Caco-2 (cell line): ENCODE measurements at regions not wholly inside any gene's neighbourhood (a gene's known extent, or its start where the extent isn't known, plus 50 kb on each side); places are given as distances from the start of the nearest gene placed in this dataset.

Experiments
- BruUV-seq: library from RNA; stranded (reverse); fragments of 400-500 nt; replicated peaks from 2 replicates; lab custom pipeline; 2021; lab: Mats Ljungman, UMichigan
- CTCF ChIA-PET: fragments of 300-600 bp; sonication (Branson Sonifier 250); formaldehyde crosslinking; loops from one replicate; lab custom pipeline; 2022; ENCODE audit warnings: antibody characterized with exemption; lab: Charles Lee
- POLR2A ChIA-PET: fragments of 300-600 bp; sonication (Branson Sonifier 250); formaldehyde crosslinking; loops from one replicate; lab custom pipeline; 2022; ENCODE audit warnings: antibody characterized with exemption; lab: Charles Lee
- DNase-seq, 2 experiments: peaks; one replicate each; pipeline versions ENCODE4 v3.0.0 to v3.0.0-alpha.2; 2020 to 2022
- H3K27me3 ChIP-seq: replicated peaks from 2 replicates; pipeline ENCODE4 v1.6.0; 2011; ENCODE audit warnings: low read length; ENCODE audit not compliant: control insufficient read depth, insufficient read depth
- H3K36me3 ChIP-seq: 2 replicates; pipeline ENCODE4 v1.5.1; 2011; ENCODE audit warnings: low read length; ENCODE audit not compliant: control insufficient read depth, insufficient read depth
- H3K4me1 ChIP-seq: fragments of 250-450 bp; sonication (Bioruptor Pico); 2 replicates; pipeline ENCODE4 v1.5.1; 2020; ENCODE audit warnings: mild to moderate bottlenecking
- H3K4me3 ChIP-seq: 2 replicates; pipeline ENCODE4 v1.5.1; 2011; ENCODE audit warnings: low read depth, mild to moderate bottlenecking, control low read depth, low read length
- H3K9me3 ChIP-seq: fragments of 250-450 bp; sonication (Bioruptor Pico); 2 replicates; pipeline ENCODE4 v1.5.1; 2020; ENCODE audit warnings: mild to moderate bottlenecking, moderate library complexity
- H3K27ac Mint-ChIP-seq: one replicate; pipeline ENCODE4 v1.8.0; 2022; ENCODE audit warnings: mixed read lengths; ENCODE audit not compliant: unreplicated experiment
- H3K27me3 Mint-ChIP-seq: one replicate; pipeline ENCODE4 v1.8.0; 2022; ENCODE audit warnings: mixed read lengths; ENCODE audit not compliant: insufficient read depth, unreplicated experiment
- H3K36me3 Mint-ChIP-seq: one replicate; pipeline ENCODE4 v1.8.0; 2022; ENCODE audit warnings: mild to moderate bottlenecking, mixed read lengths; ENCODE audit not compliant: insufficient read depth, unreplicated experiment
- H3K4me1 Mint-ChIP-seq: one replicate; pipeline ENCODE4 v1.8.0; 2022; ENCODE audit warnings: low read depth, mixed read lengths; ENCODE audit not compliant: unreplicated experiment
- H3K4me3 Mint-ChIP-seq: one replicate; pipeline ENCODE4 v1.8.0; 2022; ENCODE audit warnings: mild to moderate bottlenecking, moderate library complexity, mixed read lengths; ENCODE audit not compliant: unreplicated experiment
- H3K9me3 Mint-ChIP-seq: one replicate; pipeline ENCODE4 v1.8.0; 2022; ENCODE audit warnings: mixed read lengths; ENCODE audit not compliant: unreplicated experiment
- CTCF ChIP-seq, 2 experiments: fragments of 200-600 bp in 1 of 2; IDR thresholded peaks; 1 replicate in 1 of 2; 2 replicates in 1 of 2; pipeline versions ENCODE4 v1.5.1 to v1.8.0; 2011 to 2022; ENCODE audit warnings: antibody characterized with exemption in 1 of 2, control low read depth in 1 of 2, inconsistent platforms in 1 of 2, low read depth in 1 of 2, low read length in 1 of 2, mild to moderate bottlenecking in 1 of 2, moderate library complexity in 1 of 2; ENCODE audit not compliant: insufficient read depth in 1 of 2, severe bottlenecking in 1 of 2, unreplicated experiment in 1 of 2
- intact Hi-C: fragments of 100-400 bp; cut with micrococcal nuclease; formaldehyde crosslinking; loops from one replicate; pipeline ENCODE4 v1.10.0; 2022; ENCODE audit not compliant: unreplicated experiment

GRCh38 chr12:94768398-94769046 lies 118.2 kb upstream of the TMCC3 start:
- H3K4me3 Mint-ChIP-seq, result no peak overlapping the region
- no peaks in the 10 kb centered on the region for H3K36me3 Mint-ChIP-seq
- H3K4me1 ChIP-seq, result peaks cover 6% of the 10 kb centered on the region
- H3K9me3 Mint-ChIP-seq, result no peaks in the 10 kb centered on the region
- intact Hi-C loops, result no loop called here
- H3K9me3 ChIP-seq, result no peaks in the 10 kb centered on the region
- no peak overlapping the region for H3K27ac Mint-ChIP-seq
- ChIA-PET POLR2A (no interaction called here), CTCF (no interaction called here)
- no peaks in the 10 kb centered on the region for H3K36me3 ChIP-seq
- H3K4me3 ChIP-seq, result no peak overlapping the region
- TF ChIP-seq CTCF (IDR thresholded peaks at IDR 0.05; ENCODE audit: insufficient read depth in 1 of 2, low read depth in 1 of 2, low read length in 1 of 2, severe bottlenecking in 1 of 2, unreplicated experiment in 1 of 2), result no peak
- H3K4me1 Mint-ChIP-seq, result peaks cover 19% of the 10 kb centered on the region
- H3K27me3 ChIP-seq, result no peaks in the 10 kb centered on the region
- no peaks in the 10 kb centered on the region for H3K27me3 Mint-ChIP-seq
- no peak for DNase-seq
- no TSS peak for BruUV-seq

GRCh38 chr12:94767956-94768355 lies 117.6 kb upstream of the TMCC3 start:
- Mint-ChIP-seq H3K27me3 (no peaks in the 10 kb centered on the region), H3K4me1 (peaks cover 24% of the 10 kb centered on the region), H3K9me3 (no peaks in the 10 kb centered on the region), H3K27ac (no peak overlapping the region), H3K4me3 (no peak overlapping the region), H3K36me3 (no peaks in the 10 kb centered on the region)
- POLR2A ChIA-PET, result no interaction called here
- no peak for TF ChIP-seq CTCF (IDR thresholded peaks at IDR 0.05; ENCODE audit: insufficient read depth in 1 of 2, low read depth in 1 of 2, low read length in 1 of 2, severe bottlenecking in 1 of 2, unreplicated experiment in 1 of 2)
- Histone ChIP-seq H3K9me3 (no peaks in the 10 kb centered on the region), H3K36me3 (no peaks in the 10 kb centered on the region), H3K27me3 (no peaks in the 10 kb centered on the region), H3K4me1 (peaks cover 7% of the 10 kb centered on the region), H3K4me3 (no peak overlapping the region)
- CTCF ChIA-PET, result no interaction called here
- BruUV-seq, result no TSS peak
- intact Hi-C loops, result no loop called here
- no peak for DNase-seq

- intact Hi-C loops, result no loop called here
- BruUV-seq, result no TSS peak
These were observed 116.0 kb upstream of the TMCC3 start for GRCh38 chr12:94766397-94766796.

More at GRCh38 chr12:94766397-94766796, 116.0 kb upstream of the TMCC3 start:
- no peaks in the 10 kb centered on the region for H3K9me3 ChIP-seq
- Mint-ChIP-seq H3K36me3 (no peaks in the 10 kb centered on the region), H3K9me3 (no peaks in the 10 kb centered on the region), H3K27me3 (no peaks in the 10 kb centered on the region), H3K4me1 (peaks cover 26% of the 10 kb centered on the region), H3K4me3 (no peak overlapping the region), H3K27ac (no peak overlapping the region)
- no peak for TF ChIP-seq CTCF (IDR thresholded peaks at IDR 0.05; ENCODE audit: insufficient read depth in 1 of 2, low read depth in 1 of 2, low read length in 1 of 2, severe bottlenecking in 1 of 2, unreplicated experiment in 1 of 2)
- H3K27me3 ChIP-seq, result no peaks in the 10 kb centered on the region
- H3K36me3 ChIP-seq, result no peaks in the 10 kb centered on the region
- DNase-seq, result no peak
- peaks cover 7% of the 10 kb centered on the region for H3K4me1 ChIP-seq
- POLR2A ChIA-PET, result no interaction called here
- no peak overlapping the region for H3K4me3 ChIP-seq
- CTCF ChIA-PET, result no interaction called here
